ENCODE measurements at regions not wholly inside any gene's neighbourhood (a gene's known extent, or its start where the extent isn't known, plus 50 kb on each side); places are given as distances from the start of the nearest gene placed in this dataset.
"Not testable (repeated sequence)": the region's sequence is repeated elsewhere in the genome, so short reads cannot be mapped to it uniquely, and the experiment has no call there.

DNA sequence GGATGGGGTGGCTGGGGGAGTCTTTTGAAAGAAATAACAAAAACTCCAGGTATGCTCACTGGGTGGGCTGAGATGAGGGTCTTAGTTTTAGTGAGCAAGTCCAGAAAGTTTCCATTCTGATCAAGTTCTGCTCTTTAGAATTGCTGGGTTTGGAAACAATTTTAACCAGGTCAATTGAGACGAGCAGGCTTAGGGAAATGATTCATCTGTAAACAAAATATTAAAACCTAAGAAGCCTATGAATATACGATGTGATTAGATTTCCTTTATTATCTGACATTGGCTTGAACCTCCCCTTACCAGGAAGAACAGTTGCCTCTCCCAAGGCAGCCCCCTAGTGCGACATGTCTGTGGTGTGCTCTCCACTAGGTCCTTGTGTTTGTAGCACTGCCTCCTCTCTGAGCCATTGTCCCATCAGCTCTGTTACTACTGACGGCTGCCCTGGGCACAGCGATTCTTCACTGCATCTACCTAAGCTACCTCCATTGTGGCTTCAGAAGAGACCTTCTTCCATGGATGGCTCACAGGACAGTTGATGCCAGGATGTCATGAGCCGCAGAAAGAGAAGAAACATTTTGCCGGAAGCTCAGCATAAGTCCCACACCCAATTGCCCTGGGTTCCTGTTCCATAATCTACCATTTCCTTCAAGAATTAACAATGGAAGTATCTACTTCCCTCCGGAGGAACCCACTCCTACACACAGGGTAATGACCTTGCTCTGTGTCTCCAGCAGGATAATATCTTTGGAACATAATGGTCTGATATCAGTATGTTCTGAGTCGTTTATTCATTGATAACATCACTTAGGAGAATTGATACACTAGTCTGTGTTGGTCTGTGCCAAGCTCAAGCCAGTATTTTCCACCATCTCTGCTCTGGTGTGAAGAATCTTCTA, 95.1 kb upstream of the ITGB1 start:
- no peaks in the 10 kb centered on the region for H4K20me1 ChIP-seq (ENCODE audit: control insufficient read depth, extremely low read depth, insufficient read depth, low read length)
- H3K4me3 ChIP-seq (ENCODE audit: control insufficient read depth in 2 of 3, extremely low read depth in 1 of 3, insufficient read depth in 2 of 3, low read depth in 1 of 3, low read length in 3 of 3): no peak overlapping the region
- H3K79me2 ChIP-seq (ENCODE audit: control insufficient read depth, insufficient read depth, low read length): no peaks in the 10 kb centered on the region
- FAIRE-seq (no peak), DNase-seq (ENCODE audit: low read depth, low spot score) (no peak)
- H3K9me1 ChIP-seq (ENCODE audit: control insufficient read depth, extremely low read depth, insufficient read depth, low read length): no peaks in the 10 kb centered on the region
- H3K27me3 ChIP-seq (ENCODE audit: control insufficient read depth, extremely low read depth, insufficient read depth, low read length): no peaks in the 10 kb centered on the region
- H2AFZ ChIP-seq (ENCODE audit: control insufficient read depth, low read length): no peak overlapping the region
- no peak overlapping the region for H3K9ac ChIP-seq (ENCODE audit: control insufficient read depth, extremely low read depth, insufficient read depth, low read length)
- no peak overlapping the region for H3K27ac ChIP-seq (ENCODE audit: control insufficient read depth, insufficient read depth, low read length)
- H3K4me1 ChIP-seq (ENCODE audit: control insufficient read depth, extremely low read depth, insufficient read depth, low read length): no peaks in the 10 kb centered on the region
- H3K4me2 ChIP-seq (ENCODE audit: control insufficient read depth, extremely low read depth, insufficient read depth, low read depth, low read length): no peak overlapping the region
- dilution Hi-C loops (cut with MboI; ENCODE audit: extremely low pct_ligation_motif_present, low sequenced_read_pairs): no loop called here
- TF ChIP-seq EZH2 (IDR thresholded peaks at IDR 0.05; ENCODE audit: low read length): no peak
- TF ChIP-seq, protein P1, sequence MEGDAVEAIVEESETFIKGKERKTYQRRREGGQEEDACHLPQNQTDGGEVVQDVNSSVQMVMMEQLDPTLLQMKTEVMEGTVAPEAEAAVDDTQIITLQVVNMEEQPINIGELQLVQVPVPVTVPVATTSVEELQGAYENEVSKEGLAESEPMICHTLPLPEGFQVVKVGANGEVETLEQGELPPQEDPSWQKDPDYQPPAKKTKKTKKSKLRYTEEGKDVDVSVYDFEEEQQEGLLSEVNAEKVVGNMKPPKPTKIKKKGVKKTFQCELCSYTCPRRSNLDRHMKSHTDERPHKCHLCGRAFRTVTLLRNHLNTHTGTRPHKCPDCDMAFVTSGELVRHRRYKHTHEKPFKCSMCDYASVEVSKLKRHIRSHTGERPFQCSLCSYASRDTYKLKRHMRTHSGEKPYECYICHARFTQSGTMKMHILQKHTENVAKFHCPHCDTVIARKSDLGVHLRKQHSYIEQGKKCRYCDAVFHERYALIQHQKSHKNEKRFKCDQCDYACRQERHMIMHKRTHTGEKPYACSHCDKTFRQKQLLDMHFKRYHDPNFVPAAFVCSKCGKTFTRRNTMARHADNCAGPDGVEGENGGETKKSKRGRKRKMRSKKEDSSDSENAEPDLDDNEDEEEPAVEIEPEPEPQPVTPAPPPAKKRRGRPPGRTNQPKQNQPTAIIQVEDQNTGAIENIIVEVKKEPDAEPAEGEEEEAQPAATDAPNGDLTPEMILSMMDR (optimal IDR thresholded peaks at IDR 0.05 in 1 of 3, IDR thresholded peaks at IDR 0.05 in 1 of 3, conservative IDR thresholded peaks at IDR 0.05 in 1 of 3; ENCODE audit: extremely low read depth in 1 of 3, insufficient read depth in 2 of 3, low read length in 3 of 3): no peak
- H3K36me3 ChIP-seq (ENCODE audit: control insufficient read depth in 2 of 2, extremely low read depth in 1 of 2, insufficient read depth in 2 of 2, low read length in 2 of 2): no peaks in the 10 kb centered on the region
- H3K9me3 ChIP-seq (ENCODE audit: control insufficient read depth, low read depth, low read length): no peaks in the 10 kb centered on the region

GRCh38 chr10:33052263-33052875, 94.3 kb upstream of the ITGB1 start:
- Histone ChIP-seq H3K79me2 (ENCODE audit: control insufficient read depth, insufficient read depth, low read length) (no peaks in the 10 kb centered on the region), H3K9me3 (ENCODE audit: control insufficient read depth, low read depth, low read length) (no peaks in the 10 kb centered on the region), H2AFZ (ENCODE audit: control insufficient read depth, low read length) (no peak overlapping the region), H3K4me1 (ENCODE audit: control insufficient read depth, extremely low read depth, insufficient read depth, low read length) (no peaks in the 10 kb centered on the region), H3K36me3 (ENCODE audit: control insufficient read depth in 2 of 2, extremely low read depth in 1 of 2, insufficient read depth in 2 of 2, low read length in 2 of 2) (no peaks in the 10 kb centered on the region), H3K27me3 (ENCODE audit: control insufficient read depth, extremely low read depth, insufficient read depth, low read length) (no peaks in the 10 kb centered on the region), H4K20me1 (ENCODE audit: control insufficient read depth, extremely low read depth, insufficient read depth, low read length) (no peaks in the 10 kb centered on the region), H3K9me1 (ENCODE audit: control insufficient read depth, extremely low read depth, insufficient read depth, low read length) (no peaks in the 10 kb centered on the region), H3K27ac (ENCODE audit: control insufficient read depth, insufficient read depth, low read length) (no peak overlapping the region), H3K4me3 (ENCODE audit: control insufficient read depth in 2 of 3, extremely low read depth in 1 of 3, insufficient read depth in 2 of 3, low read depth in 1 of 3, low read length in 3 of 3) (no peak overlapping the region), H3K4me2 (ENCODE audit: control insufficient read depth, extremely low read depth, insufficient read depth, low read depth, low read length) (no peak overlapping the region), H3K9ac (ENCODE audit: control insufficient read depth, extremely low read depth, insufficient read depth, low read length) (no peak overlapping the region)
- FAIRE-seq: no peak
- DNase-seq (ENCODE audit: low read depth, low spot score): no peak
- dilution Hi-C loops (cut with MboI; ENCODE audit: extremely low pct_ligation_motif_present, low sequenced_read_pairs): no loop called here
- no peak for TF ChIP-seq EZH2 (IDR thresholded peaks at IDR 0.05; ENCODE audit: low read length)
- TF ChIP-seq, protein P1 (optimal IDR thresholded peaks at IDR 0.05 in 1 of 3, IDR thresholded peaks at IDR 0.05 in 1 of 3, conservative IDR thresholded peaks at IDR 0.05 in 1 of 3; ENCODE audit: extremely low read depth in 1 of 3, insufficient read depth in 2 of 3, low read length in 3 of 3): no peak

DNA sequence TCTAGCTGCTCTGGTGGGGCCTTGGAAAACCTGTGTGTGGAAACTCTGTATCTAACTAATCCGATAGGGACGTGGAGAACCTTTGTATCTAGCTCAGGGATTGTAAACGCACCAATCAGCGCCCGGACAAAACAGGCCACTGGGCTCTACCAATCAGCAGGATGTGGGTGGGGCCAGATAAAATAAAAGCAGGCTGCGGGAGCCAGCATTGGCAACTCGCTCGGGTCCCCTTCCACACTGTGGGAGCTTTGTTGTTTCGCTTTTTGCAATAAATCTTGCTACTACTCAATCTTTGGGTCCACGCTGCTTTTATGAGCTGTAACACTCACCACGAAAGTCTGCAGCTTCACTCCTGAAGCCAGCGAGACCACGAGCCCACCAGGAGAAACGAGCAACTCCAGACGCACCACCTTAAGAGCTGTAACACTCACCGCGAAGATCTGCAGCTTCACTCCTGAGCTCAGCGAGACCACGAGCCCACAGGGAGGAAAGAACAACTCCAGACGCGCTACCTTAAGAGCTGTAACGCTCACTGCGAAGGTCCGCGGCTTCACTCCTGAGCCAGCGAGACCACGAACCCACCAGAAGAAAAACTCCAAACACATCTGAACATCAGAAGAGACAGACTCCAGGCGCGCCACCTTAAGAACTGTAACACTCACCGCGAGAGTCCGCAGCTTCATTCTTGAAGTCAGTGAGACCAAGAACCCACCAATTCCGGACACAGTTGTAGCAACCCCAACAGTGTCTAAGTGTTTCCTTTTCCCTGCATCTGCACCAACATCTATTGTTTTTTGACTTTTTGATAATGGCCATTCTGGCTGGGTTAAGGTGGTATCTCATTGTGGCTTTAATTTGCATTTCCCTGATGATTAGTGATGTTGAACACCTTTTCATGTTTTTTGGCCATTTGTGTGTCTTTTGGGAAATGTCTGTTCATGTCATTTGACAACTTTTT, 92.2 kb upstream of the ITGB1 start:
- H4K20me1 ChIP-seq (ENCODE audit: control insufficient read depth, extremely low read depth, insufficient read depth, low read length); H3K9me1 ChIP-seq (ENCODE audit: control insufficient read depth, extremely low read depth, insufficient read depth, low read length); dilution Hi-C loops (cut with MboI; ENCODE audit: extremely low pct_ligation_motif_present, low sequenced_read_pairs): not testable (repeated sequence)

More for the DNA sequence above, 92.2 kb upstream of the ITGB1 start:
- not testable (repeated sequence) for H2AFZ ChIP-seq (ENCODE audit: control insufficient read depth, low read length); H3K27me3 ChIP-seq (ENCODE audit: control insufficient read depth, extremely low read depth, insufficient read depth, low read length); H3K36me3 ChIP-seq (ENCODE audit: control insufficient read depth in 2 of 2, extremely low read depth in 1 of 2, insufficient read depth in 2 of 2, low read length in 2 of 2); DNase-seq (ENCODE audit: low read depth, low spot score); H3K4me3 ChIP-seq (ENCODE audit: control insufficient read depth in 2 of 3, extremely low read depth in 1 of 3, insufficient read depth in 2 of 3, low read depth in 1 of 3, low read length in 3 of 3); H3K9me3 ChIP-seq (ENCODE audit: control insufficient read depth, low read depth, low read length); FAIRE-seq; H3K9ac ChIP-seq (ENCODE audit: control insufficient read depth, extremely low read depth, insufficient read depth, low read length); H3K79me2 ChIP-seq (ENCODE audit: control insufficient read depth, insufficient read depth, low read length); H3K27ac ChIP-seq (ENCODE audit: control insufficient read depth, insufficient read depth, low read length); H3K4me2 ChIP-seq (ENCODE audit: control insufficient read depth, extremely low read depth, insufficient read depth, low read depth, low read length); H3K4me1 ChIP-seq (ENCODE audit: control insufficient read depth, extremely low read depth, insufficient read depth, low read length)
